Astrocyte (in vitro differentiated cells and primary cell): ENCODE measurements at regions not wholly inside any gene's neighbourhood (a gene's known extent, or its start where the extent isn't known, plus 50 kb on each side); places are given as distances from the start of the nearest gene placed in this dataset.

Source experiments
- DNase-seq: peaks from one replicate; pipeline ENCODE4 v3.0.0-alpha.2; 2010; ENCODE audit warnings: low read depth
- FAIRE-seq: peaks from 2 replicates; lab custom pipeline; 2011; peaks lifted over from hg19 to GRCh38; lab: Jason Lieb, UNC
- H2AFZ ChIP-seq: 2 replicates; pipeline ENCODE4 v1.6.0; 2012; ENCODE audit warnings: low read depth, low read length, inconsistent platforms
- H3K27ac ChIP-seq: 2 replicates; pipeline ENCODE4 v1.5.1; 2011; ENCODE audit warnings: low read depth, low read length, inconsistent platforms
- H3K27me3 ChIP-seq: 2 replicates; pipeline ENCODE4 v1.6.0; 2011; ENCODE audit warnings: low read length, inconsistent platforms; ENCODE audit not compliant: insufficient read depth
- H3K36me3 ChIP-seq: 2 replicates; pipeline ENCODE4 v1.5.1; 2011; ENCODE audit warnings: low read length, inconsistent platforms; ENCODE audit not compliant: insufficient read depth
- H3K4me1 ChIP-seq: 2 replicates; pipeline ENCODE4 v1.5.1; 2011; ENCODE audit warnings: low read length, inconsistent platforms; ENCODE audit not compliant: insufficient read depth
- H3K4me2 ChIP-seq: 2 replicates; pipeline ENCODE4 v1.6.0; 2012; ENCODE audit warnings: low read length, inconsistent platforms
- H3K4me3 ChIP-seq: 2 replicates; pipeline ENCODE4 v1.5.1; 2011; ENCODE audit warnings: low read depth, mild to moderate bottlenecking, low read length, inconsistent platforms; ENCODE audit not compliant: insufficient read depth
- H3K79me2 ChIP-seq: 2 replicates; pipeline ENCODE4 v1.6.0; 2012; ENCODE audit warnings: mild to moderate bottlenecking, low read length, inconsistent platforms; ENCODE audit not compliant: insufficient read depth
- H3K9ac ChIP-seq: 2 replicates; pipeline ENCODE4 v1.6.0; 2012; ENCODE audit warnings: mild to moderate bottlenecking, low read length, inconsistent platforms
- H3K9me3 ChIP-seq: 2 replicates; pipeline ENCODE4 v1.5.1; 2012; ENCODE audit warnings: low read depth, mild to moderate bottlenecking, low read length, inconsistent platforms; ENCODE audit not compliant: insufficient read depth
- H4K20me1 ChIP-seq: 2 replicates; pipeline ENCODE4 v1.6.0; 2012; ENCODE audit warnings: low read length, inconsistent platforms; ENCODE audit not compliant: insufficient read depth
- H3K27ac Mint-ChIP-seq: one replicate; pipeline ENCODE4 v1.8.0; 2021; ENCODE audit warnings: mild to moderate bottlenecking, mixed read lengths; ENCODE audit not compliant: unreplicated experiment
- H3K27me3 Mint-ChIP-seq: one replicate; pipeline ENCODE4 v1.8.0; 2021; ENCODE audit warnings: low read depth, mixed read lengths; ENCODE audit not compliant: unreplicated experiment
- H3K36me3 Mint-ChIP-seq: one replicate; pipeline ENCODE4 v1.8.0; 2021; ENCODE audit warnings: low read depth, mixed read lengths; ENCODE audit not compliant: unreplicated experiment
- H3K4me1 Mint-ChIP-seq: one replicate; pipeline ENCODE4 v1.8.0; 2021; ENCODE audit warnings: low read depth, mixed read lengths; ENCODE audit not compliant: unreplicated experiment
- H3K4me3 Mint-ChIP-seq: one replicate; pipeline ENCODE4 v1.8.0; 2021; ENCODE audit warnings: mild to moderate bottlenecking, moderate library complexity, mixed read lengths; ENCODE audit not compliant: unreplicated experiment
- H3K9me3 Mint-ChIP-seq: one replicate; pipeline ENCODE4 v1.8.0; 2021; ENCODE audit warnings: mild to moderate bottlenecking, mixed read lengths; ENCODE audit not compliant: unreplicated experiment
- EZH2 ChIP-seq: IDR thresholded peaks from 2 replicates; pipeline ENCODE4 v1.6.1; 2012; ENCODE audit warnings: mild to moderate bottlenecking, low read length, inconsistent platforms; ENCODE audit not compliant: insufficient read depth
- TF ChIP-seq, protein P1 (sequence below): IDR thresholded peaks from 2 replicates; pipeline ENCODE4 v1.5.1; 2011; ENCODE audit warnings: low read depth, mild to moderate bottlenecking, inconsistent platforms, low read length, moderate library complexity; ENCODE audit not compliant: insufficient read depth

DNA sequence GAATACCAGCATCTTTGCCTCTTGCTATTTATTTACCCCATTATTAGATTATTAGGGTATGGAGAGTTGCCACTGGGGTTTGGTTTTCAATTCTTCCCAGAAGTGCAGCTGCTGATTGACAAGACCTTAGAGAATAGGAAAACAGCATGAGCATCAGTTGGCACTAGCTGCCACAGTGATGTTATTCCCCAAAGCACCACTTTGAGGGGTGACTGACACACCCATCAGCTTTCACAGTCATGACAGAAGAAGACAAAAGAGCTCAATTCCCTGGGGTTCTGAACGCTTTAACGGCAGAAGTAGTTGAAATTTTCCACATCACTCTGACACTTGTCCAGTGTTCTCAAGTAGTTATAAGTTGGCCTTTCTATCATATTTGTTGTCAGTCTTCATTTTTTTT lies 55.0 kb upstream of the NR3C2 start:
- H3K4me3 ChIP-seq: no peak overlapping the region
- H3K79me2 ChIP-seq: no peaks in the 10 kb centered on the region
- no peaks in the 10 kb centered on the region for H4K20me1 ChIP-seq
- H3K27me3 ChIP-seq: no peaks in the 10 kb centered on the region
- no peak overlapping the region for H3K27ac ChIP-seq
- Mint-ChIP-seq H3K27me3 (peaks cover 6% of the 10 kb centered on the region), H3K9me3 (peaks cover 2% of the 10 kb centered on the region), H3K36me3 (no peaks in the 10 kb centered on the region), H3K4me1 (no peaks in the 10 kb centered on the region), H3K4me3 (no peak overlapping the region), H3K27ac (no peak overlapping the region)
- FAIRE-seq (no peak), DNase-seq (no peak)
- H3K9me3 ChIP-seq: no peaks in the 10 kb centered on the region
- no peak overlapping the region for H3K9ac ChIP-seq
- no peaks in the 10 kb centered on the region for H3K4me1 ChIP-seq
- H3K36me3 ChIP-seq: no peaks in the 10 kb centered on the region
- no peak overlapping the region for H3K4me2 ChIP-seq
- TF ChIP-seq, protein P1, sequence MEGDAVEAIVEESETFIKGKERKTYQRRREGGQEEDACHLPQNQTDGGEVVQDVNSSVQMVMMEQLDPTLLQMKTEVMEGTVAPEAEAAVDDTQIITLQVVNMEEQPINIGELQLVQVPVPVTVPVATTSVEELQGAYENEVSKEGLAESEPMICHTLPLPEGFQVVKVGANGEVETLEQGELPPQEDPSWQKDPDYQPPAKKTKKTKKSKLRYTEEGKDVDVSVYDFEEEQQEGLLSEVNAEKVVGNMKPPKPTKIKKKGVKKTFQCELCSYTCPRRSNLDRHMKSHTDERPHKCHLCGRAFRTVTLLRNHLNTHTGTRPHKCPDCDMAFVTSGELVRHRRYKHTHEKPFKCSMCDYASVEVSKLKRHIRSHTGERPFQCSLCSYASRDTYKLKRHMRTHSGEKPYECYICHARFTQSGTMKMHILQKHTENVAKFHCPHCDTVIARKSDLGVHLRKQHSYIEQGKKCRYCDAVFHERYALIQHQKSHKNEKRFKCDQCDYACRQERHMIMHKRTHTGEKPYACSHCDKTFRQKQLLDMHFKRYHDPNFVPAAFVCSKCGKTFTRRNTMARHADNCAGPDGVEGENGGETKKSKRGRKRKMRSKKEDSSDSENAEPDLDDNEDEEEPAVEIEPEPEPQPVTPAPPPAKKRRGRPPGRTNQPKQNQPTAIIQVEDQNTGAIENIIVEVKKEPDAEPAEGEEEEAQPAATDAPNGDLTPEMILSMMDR: no peak
- no peak for TF ChIP-seq EZH2
- no peak overlapping the region for H2AFZ ChIP-seq

GRCh38 chr4:148495463-148495862 lies 53.2 kb upstream of the NR3C2 start:
- FAIRE-seq (no peak), DNase-seq (no peak)
- Histone ChIP-seq H4K20me1 (no peaks in the 10 kb centered on the region), H3K9ac (no peak overlapping the region), H3K4me1 (no peaks in the 10 kb centered on the region), H3K9me3 (no peaks in the 10 kb centered on the region), H3K27ac (no peak overlapping the region), H2AFZ (no peak overlapping the region), H3K79me2 (no peaks in the 10 kb centered on the region), H3K27me3 (no peaks in the 10 kb centered on the region), H3K4me3 (no peak overlapping the region), H3K4me2 (no peak overlapping the region), H3K36me3 (no peaks in the 10 kb centered on the region)
- Mint-ChIP-seq H3K9me3 (peaks cover 2% of the 10 kb centered on the region), H3K27ac (no peak overlapping the region), H3K36me3 (no peaks in the 10 kb centered on the region), H3K27me3 (peaks cover 6% of the 10 kb centered on the region), H3K4me1 (no peaks in the 10 kb centered on the region), H3K4me3 (no peak overlapping the region)
- TF ChIP-seq, protein P1: no peak
- no peak for TF ChIP-seq EZH2
